H9 (cell line): ENCODE measurements at regions not wholly inside any gene's neighbourhood (a gene's known extent, or its start where the extent isn't known, plus 50 kb on each side); places are given as distances from the start of the nearest gene placed in this dataset.

Experiments
- DNase-seq: peaks from one replicate; pipeline ENCODE4 v3.0.0-alpha.2; 2017
- H2AFZ ChIP-seq: one replicate; pipeline ENCODE4 v1.6.1; 2013; ENCODE audit warnings: mild to moderate bottlenecking, low read length, control low read depth, moderate library complexity
- H2AK5ac ChIP-seq: 2 replicates; pipeline ENCODE4 v1.6.1; 2013; ENCODE audit warnings: low read length, control low read depth, mixed read lengths; ENCODE audit not compliant: insufficient read length
- H2BK120ac ChIP-seq: one replicate; pipeline ENCODE4 v1.6.1; 2013; ENCODE audit warnings: low read depth, mild to moderate bottlenecking, low read length, control low read depth, inconsistent platforms; ENCODE audit not compliant: poor library complexity, severe bottlenecking
- H2BK12ac ChIP-seq: 2 replicates; pipeline ENCODE4 v1.6.1; 2013; ENCODE audit warnings: low read length, control low read depth, mixed read lengths, low read depth; ENCODE audit not compliant: insufficient read length
- H2BK15ac ChIP-seq: 2 replicates; pipeline ENCODE4 v1.6.1; 2013; ENCODE audit warnings: low read depth, low read length, control low read depth
- H2BK20ac ChIP-seq: one replicate; pipeline ENCODE4 v1.6.1; 2013; ENCODE audit warnings: low read depth, mild to moderate bottlenecking, low read length, control low read depth, inconsistent platforms; ENCODE audit not compliant: poor library complexity, severe bottlenecking
- H2BK5ac ChIP-seq: 2 replicates; pipeline ENCODE4 v1.6.1; 2013; ENCODE audit warnings: low read length, control low read depth, mixed read lengths; ENCODE audit not compliant: insufficient read length
- H3K14ac ChIP-seq: 2 replicates; pipeline ENCODE4 v1.6.1; 2013; ENCODE audit warnings: low read length, control low read depth; ENCODE audit not compliant: insufficient read depth
- H3K18ac ChIP-seq: 2 replicates; pipeline ENCODE4 v1.6.1; 2013; ENCODE audit warnings: low read depth, mild to moderate bottlenecking, mixed read lengths, low read length, control low read depth; ENCODE audit not compliant: insufficient read length
- H3K23ac ChIP-seq: 2 replicates; pipeline ENCODE4 v1.6.1; 2013; ENCODE audit warnings: low read length, control low read depth, mixed read lengths, low read depth; ENCODE audit not compliant: insufficient read length
- H3K23me2 ChIP-seq: 2 replicates; pipeline ENCODE4 v1.6.1; 2013; ENCODE audit warnings: low read depth, mild to moderate bottlenecking, mixed read lengths, low read length, control low read depth; ENCODE audit not compliant: insufficient read length, poor library complexity, severe bottlenecking
- H3K27ac ChIP-seq: 2 replicates; pipeline ENCODE4 v1.5.1; 2013; ENCODE audit warnings: low read length, control low read depth, mixed read lengths, low read depth; ENCODE audit not compliant: insufficient read length
- H3K27me3 ChIP-seq: 2 replicates; pipeline ENCODE4 v1.6.1; 2013; ENCODE audit warnings: low read length, control low read depth, inconsistent platforms; ENCODE audit not compliant: insufficient read depth
- H3K4ac ChIP-seq: 2 replicates; pipeline ENCODE4 v1.6.1; 2013; ENCODE audit warnings: low read depth, mild to moderate bottlenecking, control low read depth, inconsistent platforms, low read length, moderate library complexity
- H3K4me1 ChIP-seq: 2 replicates; pipeline ENCODE4 v1.6.1; 2013; ENCODE audit warnings: low read length, control low read depth, inconsistent platforms; ENCODE audit not compliant: insufficient read depth
- H3K4me2 ChIP-seq: 2 replicates; pipeline ENCODE4 v1.6.1; 2013; ENCODE audit warnings: low read length, control low read depth, mixed read lengths; ENCODE audit not compliant: insufficient read length, insufficient read depth
- H3K56ac ChIP-seq: 2 replicates; pipeline ENCODE4 v1.6.1; 2013; ENCODE audit warnings: low read depth, mild to moderate bottlenecking, mixed read lengths, low read length, control low read depth; ENCODE audit not compliant: insufficient read length
- H3K79me1 ChIP-seq: 2 replicates; pipeline ENCODE4 v1.6.1; 2013; ENCODE audit warnings: low read depth, mild to moderate bottlenecking, moderate library complexity, low read length, control low read depth, inconsistent platforms; ENCODE audit not compliant: insufficient read depth, poor library complexity, severe bottlenecking
- H3K79me2 ChIP-seq: 2 replicates; pipeline ENCODE4 v1.6.1; 2013; ENCODE audit warnings: low read length, control low read depth, inconsistent platforms; ENCODE audit not compliant: insufficient read depth
- H3K9ac ChIP-seq: 2 replicates; pipeline ENCODE4 v1.6.1; 2013; ENCODE audit warnings: low read length, control low read depth, mixed read lengths; ENCODE audit not compliant: insufficient read length; ENCODE audit errors: extremely low read depth
- H3K9me3 ChIP-seq: one replicate; pipeline ENCODE4 v1.6.1; 2013; ENCODE audit warnings: low read depth, low read length, inconsistent platforms; ENCODE audit not compliant: control insufficient read depth
- H3T11ph ChIP-seq: one replicate; pipeline ENCODE4 v1.6.1; 2013; ENCODE audit warnings: mild to moderate bottlenecking, low read length, control low read depth, inconsistent platforms
- H4K20me1 ChIP-seq: one replicate; pipeline ENCODE4 v1.6.1; 2013; ENCODE audit not compliant: control insufficient read depth, insufficient read length, insufficient read depth
- H4K5ac ChIP-seq: 2 replicates; pipeline ENCODE4 v1.6.1; 2013; ENCODE audit warnings: low read depth, mild to moderate bottlenecking, mixed read lengths, low read length, control low read depth; ENCODE audit not compliant: insufficient read length
- H4K8ac ChIP-seq: replicated peaks from 2 replicates; pipeline ENCODE4 v1.6.1; 2013; ENCODE audit warnings: low read length, control low read depth, mixed read lengths, low read depth; ENCODE audit not compliant: insufficient read length
- H4K91ac ChIP-seq: 2 replicates; pipeline ENCODE4 v1.6.1; 2013; ENCODE audit warnings: low read depth, mild to moderate bottlenecking, moderate library complexity, mixed read lengths, low read length, control low read depth; ENCODE audit not compliant: insufficient read length
- H3K27ac Mint-ChIP-seq, 3 experiments: 2 replicates in 2 of 3; 3 replicates in 1 of 3; pipeline ENCODE4 v1.8.0; 2020 to 2021; ENCODE audit warnings: mixed read lengths in 3 of 3, mild to moderate bottlenecking in 1 of 3, moderate library complexity in 1 of 3
- H3K27me3 Mint-ChIP-seq: 2 replicates; pipeline ENCODE4 v1.8.0; 2021; ENCODE audit warnings: low read depth, mild to moderate bottlenecking, moderate library complexity, mixed read lengths
- H3K36me3 Mint-ChIP-seq, 3 experiments: 2 replicates in 2 of 3; 3 replicates in 1 of 3; pipeline ENCODE4 v1.8.0; 2020 to 2021; ENCODE audit warnings: low read depth in 3 of 3, mixed read lengths in 3 of 3; ENCODE audit not compliant: insufficient read depth in 1 of 3
- H3K4me1 Mint-ChIP-seq, 2 experiments: 2 replicates each; pipeline ENCODE4 v1.8.0; 2020; ENCODE audit warnings: mixed read lengths in 2 of 2
- H3K4me3 Mint-ChIP-seq, 2 experiments: 2 replicates in 1 of 2; 3 replicates in 1 of 2; pipeline ENCODE4 v1.8.0; 2020 to 2021; ENCODE audit warnings: mild to moderate bottlenecking in 2 of 2, mixed read lengths in 2 of 2, moderate library complexity in 1 of 2
- H3K9me3 Mint-ChIP-seq, 2 experiments: 2 replicates in 1 of 2; 3 replicates in 1 of 2; pipeline ENCODE4 v1.8.0; 2020; ENCODE audit warnings: mild to moderate bottlenecking in 2 of 2, mixed read lengths in 2 of 2, moderate library complexity in 1 of 2
- CTCF ChIP-seq: fragments of 200-600 bp; sonication (generic); conservative IDR thresholded peaks from 3 replicates; pipeline ENCODE4 v1.8.0; 2021; ENCODE audit warnings: antibody characterized with exemption, mild to moderate bottlenecking
- WGBS: extraction: QIAGEN DNeasy Blood & Tissue Kit; methylation state at CpG from one replicate; pipeline ENCODE4 v1.1.7; 2013; ENCODE audit warnings: missing lambda C conversion rate, low lambda C conversion rate, mixed read lengths; ENCODE audit not compliant: insufficient read length; ENCODE audit errors: extremely low coverage; 5-methylcytosine and 5-hydroxymethylcytosine counted together

GRCh38 chr21:18722193-18722592 is 318.6 kb upstream of the TMPRSS15 start:
- H2AK5ac ChIP-seq = no peak overlapping the region
- no peak overlapping the region for H3K18ac ChIP-seq
- no peak overlapping the region for H2BK120ac ChIP-seq
- H3K9ac ChIP-seq = no peak overlapping the region
- WGBS = no CpG with 5 or more reads among the region's 1 CpG
- H2BK5ac ChIP-seq = no peak overlapping the region
- H3K27me3 ChIP-seq = no peaks in the 10 kb centered on the region
- no peaks in the 10 kb centered on the region for H3K79me2 ChIP-seq
- H2BK12ac ChIP-seq = no peak overlapping the region
- no peak overlapping the region for H3K4me3 Mint-ChIP-seq
- no peak overlapping the region for H4K91ac ChIP-seq
- H3K9me3 Mint-ChIP-seq = no peaks in the 10 kb centered on the region
- no peak for DNase-seq
- peaks cover 0 to 2% of the 10 kb centered on the region in 2 experiments; a peak in 2 of 4 replicates for H3K4me1 Mint-ChIP-seq
- H3K4me2 ChIP-seq = no peak overlapping the region
- H3K4me1 ChIP-seq = no peaks in the 10 kb centered on the region
- no peak overlapping the region for H3K23ac ChIP-seq
- no peaks in the 10 kb centered on the region for H3K23me2 ChIP-seq
- no peaks in the 10 kb centered on the region for H4K20me1 ChIP-seq
- H4K8ac ChIP-seq = no peak overlapping the region
- H3K27me3 Mint-ChIP-seq = no peaks in the 10 kb centered on the region
- H3K36me3 Mint-ChIP-seq = no peaks in the 10 kb centered on the region
- no peak overlapping the region for H2BK15ac ChIP-seq
- H3K4ac ChIP-seq = no peak overlapping the region
- TF ChIP-seq CTCF = no peak
- no peaks in the 10 kb centered on the region for H3K79me1 ChIP-seq
- no peak overlapping the region for H3K27ac ChIP-seq
- no peak overlapping the region for H3T11ph ChIP-seq
- no peak overlapping the region for H2AFZ ChIP-seq
- no peak overlapping the region for H3K14ac ChIP-seq
- no peak overlapping the region for H3K56ac ChIP-seq
- no peak overlapping the region for H2BK20ac ChIP-seq
- no peaks in the 10 kb centered on the region for H3K9me3 ChIP-seq
- no peak overlapping the region for H3K27ac Mint-ChIP-seq
- no peak overlapping the region for H4K5ac ChIP-seq
